HG03469 (cell line): ENCODE measurements at regions not wholly inside any gene's neighbourhood (a gene's known extent, or its start where the extent isn't known, plus 50 kb on each side); places are given as distances from the start of the nearest gene placed in this dataset.

Experiments
- ATAC-seq: cut with Tn5 transposase; IDR thresholded peaks from one replicate; pipeline ENCODE4 v1.9.1; 2021; ENCODE audit warnings: mild to moderate bottlenecking, moderate library complexity, moderate number of reproducible peaks; ENCODE audit not compliant: unreplicated experiment

GRCh38 chr17:77894126-77894956 lies 64.2 kb upstream of the TNRC6C start:
- ATAC-seq: no peak

- no peak for ATAC-seq
Observed at GRCh38 chr17:77897741-77898301, 60.7 kb upstream of the TNRC6C start.

GRCh38 chr17:77898521-77899434 lies 59.7 kb upstream of the TNRC6C start:
- ATAC-seq: no peak

- no peak for ATAC-seq
Observed at GRCh38 chr17:77899498-77899897, 59.0 kb upstream of the TNRC6C start.

- no peak for ATAC-seq
Observed at GRCh38 chr17:77901481-77901880, 57.0 kb upstream of the TNRC6C start.

- ATAC-seq: no peak
Observed at GRCh38 chr17:77905266-77905665, 53.2 kb upstream of the TNRC6C start.

- ATAC-seq: no peak
Observed at GRCh38 chr17:77905766-77906165, 52.7 kb upstream of the TNRC6C start.

GRCh38 chr17:77906377-77906871 lies 52.1 kb upstream of the TNRC6C start:
- ATAC-seq: no peak

- ATAC-seq: no peak
Observed at GRCh38 chr17:77907497-77908461, 50.7 kb upstream of the TNRC6C start.

- no peak for ATAC-seq
Observed at GRCh38 chr17:77908501-77908900, 50.0 kb upstream of the TNRC6C start.
